ENCODE measurements at regions not wholly inside any gene's neighbourhood (a gene's known extent, or its start where the extent isn't known, plus 50 kb on each side); places are given as distances from the start of the nearest gene placed in this dataset.

DNA sequence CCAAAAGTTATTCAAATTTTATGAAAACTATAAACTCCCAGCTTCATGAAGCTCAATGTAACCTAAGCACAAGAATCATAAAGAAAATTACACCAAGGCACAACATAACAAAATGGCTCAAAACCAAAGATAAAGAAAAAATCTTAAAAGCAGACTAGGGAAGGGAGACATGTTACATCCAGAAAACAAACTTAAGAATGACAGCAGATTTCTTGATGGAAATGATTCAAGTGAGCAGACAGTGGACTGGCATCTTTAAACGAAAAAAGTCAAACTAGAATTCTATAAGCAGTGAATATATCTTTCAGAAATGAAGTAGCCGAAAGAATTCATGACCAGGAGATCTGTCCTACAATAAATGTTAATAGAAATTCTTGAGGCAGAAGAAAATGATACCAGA, 75.6 kb downstream of the SHANK2 start:
- ChIA-PET POLR2A (no interaction called here), CTCF (ENCODE audit: low intra/inter-chr PET ratio) (no interaction called here)
- DNase-seq (ENCODE audit: extremely low read depth in 1 of 4, low spot score in 3 of 4), result no peak
- no TSS peak for BruUV-seq (replicated peaks)
- no peak for FAIRE-seq
- H3K27me3 ChIP-seq (ENCODE audit: control insufficient read depth in 2 of 2, insufficient read depth in 2 of 2, low read length in 2 of 2), result peaks cover 0 to 17% of the 10 kb centered on the region in 2 experiments; a peak in 2 of 5 replicates
- H2AFZ ChIP-seq (ENCODE audit: low read depth, low read length), result no peak overlapping the region
- H3K4me3 ChIP-seq, result no peak overlapping the region
- 0% methylated on average over 2 of the region's 2 CpGs for WGBS (ENCODE audit: insufficient coverage, low coverage, missing lambda C conversion rate)
- no peaks in the 10 kb centered on the region for H3K4me1 ChIP-seq (replicated peaks in 1 of 2; ENCODE audit: control insufficient read depth in 2 of 2, insufficient read depth in 2 of 2, low read length in 2 of 2)
- H3K9ac ChIP-seq (ENCODE audit: insufficient read depth in 1 of 2, low read depth in 2 of 2, low read length in 2 of 2), result no peak overlapping the region
- H3K4me2 ChIP-seq (ENCODE audit: insufficient read depth, low read length), result no peak overlapping the region
- H3K9me3 ChIP-seq (replicated peaks; ENCODE audit: control insufficient read depth, insufficient read depth, low read depth, low read length), result no peaks in the 10 kb centered on the region
- TF ChIP-seq RBM39 (optimal IDR thresholded peaks at IDR 0.05; ENCODE audit: low read depth, low read length) (no peak), EHMT2 (IDR thresholded peaks at IDR 0.05) (no peak), KLF10 (CRISPR knock-in tag; IDR thresholded peaks at IDR 0.05) (no peak), TRIM28 (IDR thresholded peaks at IDR 0.05) (peak; percentile 55; the same call in 1 of the 2 replicates), ZNF589 (CRISPR knock-in tag; IDR thresholded peaks at IDR 0.05; ENCODE audit: low read depth) (no peak), CREB1 (IDR thresholded peaks at IDR 0.05) (no peak), CREB1 (CRISPR knock-in tag; IDR thresholded peaks at IDR 0.05) (no peak), SMARCC2 (IDR thresholded peaks at IDR 0.05; ENCODE audit: low read depth) (no peak), HDAC1 (IDR thresholded peaks at IDR 0.05) (0 out of 4 replicates have a peak, but pooled peaks of 1 of the 2 experiments have one; percentile 33), CBX3 (IDR thresholded peaks at IDR 0.05; ENCODE audit: borderline replicate concordance in 1 of 2, low read length in 2 of 2) (peak in 1 of 2 experiments; percentile 73; a peak in 1 of 3 replicates), MBD2 (IDR thresholded peaks at IDR 0.05; ENCODE audit: borderline replicate concordance, low read depth) (no peak), HES1 (IDR thresholded peaks at IDR 0.05; ENCODE audit: low read depth) (no peak), CBX5 (IDR thresholded peaks at IDR 0.05; ENCODE audit: borderline replicate concordance, low read depth) (0 out of 2 replicates have a peak, but pooled peaks have one; percentile 23)
- TF ChIP-seq, protein P1, sequence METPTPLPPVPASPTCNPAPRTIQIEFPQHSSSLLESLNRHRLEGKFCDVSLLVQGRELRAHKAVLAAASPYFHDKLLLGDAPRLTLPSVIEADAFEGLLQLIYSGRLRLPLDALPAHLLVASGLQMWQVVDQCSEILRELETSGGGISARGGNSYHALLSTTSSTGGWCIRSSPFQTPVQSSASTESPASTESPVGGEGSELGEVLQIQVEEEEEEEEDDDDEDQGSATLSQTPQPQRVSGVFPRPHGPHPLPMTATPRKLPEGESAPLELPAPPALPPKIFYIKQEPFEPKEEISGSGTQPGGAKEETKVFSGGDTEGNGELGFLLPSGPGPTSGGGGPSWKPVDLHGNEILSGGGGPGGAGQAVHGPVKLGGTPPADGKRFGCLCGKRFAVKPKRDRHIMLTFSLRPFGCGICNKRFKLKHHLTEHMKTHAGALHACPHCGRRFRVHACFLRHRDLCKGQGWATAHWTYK (CRISPR knock-in tag; IDR thresholded peaks at IDR 0.05), result no peak
- no peaks in the 10 kb centered on the region for H3K79me2 ChIP-seq (ENCODE audit: control insufficient read depth, insufficient read depth, low read length)
- ATAC-seq, result no peak
- intact Hi-C loops (cut with micrococcal nuclease), result no loop called here
- in situ Hi-C loops (cut with MboI), result no loop called here
- H4K20me1 ChIP-seq (replicated peaks; ENCODE audit: control insufficient read depth, insufficient read depth, low read length), result no peaks in the 10 kb centered on the region
- H3K9me1 ChIP-seq (ENCODE audit: control insufficient read depth, insufficient read depth, low read length), result no peaks in the 10 kb centered on the region
- H3K36me3 ChIP-seq (ENCODE audit: control insufficient read depth, insufficient read depth, low read length), result no peaks in the 10 kb centered on the region
- no peak overlapping the region for H3K27ac ChIP-seq (ENCODE audit: extremely low read depth, low read depth, low read length)
